Endothelial cell of umbilical vein (primary cell): ENCODE measurements at regions not wholly inside any gene's neighbourhood (a gene's known extent, or its start where the extent isn't known, plus 50 kb on each side); places are given as distances from the start of the nearest gene placed in this dataset.

Experiments used
- BruUV-seq: library from RNA; stranded (reverse); fragments of 400-500 nt; replicated peaks from 2 replicates; lab custom pipeline; 2021; lab: Mats Ljungman, UMichigan
- CTCF ChIA-PET: fragments of 300-600, 350-600 bp; sonication (Branson Sonifier 250); formaldehyde crosslinking; loops from one replicate; lab custom pipeline; 2021; ENCODE audit warnings: antibody characterized with exemption, inconsistent platforms; lab: Charles Lee
- POLR2A ChIA-PET: fragments of 300-600, 350-600 bp; sonication (Branson Sonifier 250); formaldehyde crosslinking; loops from one replicate; lab custom pipeline; 2021; ENCODE audit warnings: antibody characterized with exemption, inconsistent platforms; lab: Charles Lee
- DNase-seq: peaks from one replicate; pipeline ENCODE4 v3.0.0-alpha.2; 2011; ENCODE audit warnings: low read depth, low spot score
- FAIRE-seq: peaks from 2 replicates; lab custom pipeline; 2011; peaks lifted over from hg19 to GRCh38; lab: Jason Lieb, UNC
- H2AFZ ChIP-seq: 2 replicates; pipeline ENCODE4 v1.6.0; 2012; ENCODE audit warnings: low read depth, low read length, control low read depth, inconsistent platforms
- H3K27ac ChIP-seq: 2 replicates; pipeline ENCODE4 v1.5.1; 2011; ENCODE audit warnings: low read depth, mild to moderate bottlenecking, control low read depth, low read length, moderate library complexity; ENCODE audit not compliant: insufficient read depth
- H3K27me3 ChIP-seq, 2 experiments: 2 replicates each; pipeline versions ENCODE4 v1.6.0 to v1.6.1; 2011; ENCODE audit warnings: low read length in 2 of 2, mixed read lengths in 1 of 2; ENCODE audit not compliant: control insufficient read depth in 2 of 2, insufficient read depth in 2 of 2
- H3K36me3 ChIP-seq, 2 experiments: 2 replicates in 1 of 2; 3 replicates in 1 of 2; pipeline ENCODE4 v1.5.1; 2011; ENCODE audit warnings: low read length in 2 of 2, mild to moderate bottlenecking in 1 of 2, moderate library complexity in 1 of 2; ENCODE audit not compliant: control insufficient read depth in 2 of 2, insufficient read depth in 2 of 2; ENCODE audit errors: extremely low read depth in 1 of 2
- H3K4me1 ChIP-seq: 3 replicates; pipeline ENCODE4 v1.5.1; 2011; ENCODE audit warnings: mild to moderate bottlenecking, low read length; ENCODE audit not compliant: control insufficient read depth, insufficient read depth; ENCODE audit errors: extremely low read depth
- H3K4me2 ChIP-seq: 2 replicates; pipeline ENCODE4 v1.6.1; 2011; ENCODE audit warnings: low read length, control low read depth, mixed read lengths; ENCODE audit not compliant: insufficient read depth
- H3K4me3 ChIP-seq, 3 experiments: fragments of 200-600 bp in 1 of 3; sonication (generic), shearing (Covaris generic) in 1 of 3; replicated peaks in 1 of 3; 2 replicates each; pipeline ENCODE4 v1.5.1; 2011 to 2016; ENCODE audit warnings: control low read depth in 3 of 3, low read length in 3 of 3, mild to moderate bottlenecking in 2 of 3, inconsistent platforms in 1 of 3, low read depth in 1 of 3, moderate library complexity in 1 of 3; ENCODE audit not compliant: insufficient read depth in 1 of 3
- H3K79me2 ChIP-seq: 2 replicates; pipeline ENCODE4 v1.6.0; 2012; ENCODE audit warnings: low read length, inconsistent platforms; ENCODE audit not compliant: control insufficient read depth, insufficient read depth
- H3K9ac ChIP-seq: replicated peaks from 2 replicates; pipeline ENCODE3; 2011; ENCODE audit warnings: low read length, control low read depth; ENCODE audit not compliant: insufficient read depth; ENCODE audit errors: extremely low read depth
- H3K9me1 ChIP-seq: replicated peaks from 3 replicates; pipeline ENCODE4 v1.6.0; 2011; ENCODE audit warnings: mild to moderate bottlenecking, low read length; ENCODE audit not compliant: control insufficient read depth, insufficient read depth; ENCODE audit errors: extremely low read depth
- H3K9me3 ChIP-seq: replicated peaks from 2 replicates; pipeline ENCODE4 v1.5.1; 2012; ENCODE audit warnings: low read length, inconsistent platforms; ENCODE audit not compliant: control insufficient read depth, insufficient read depth
- H4K20me1 ChIP-seq: replicated peaks from 2 replicates; pipeline ENCODE3; 2011; ENCODE audit warnings: mild to moderate bottlenecking, low read length; ENCODE audit not compliant: control insufficient read depth, insufficient read depth; ENCODE audit errors: extremely low read depth
- EZH2 ChIP-seq: IDR thresholded peaks from 2 replicates; pipeline ENCODE4 v1.6.1; 2012; ENCODE audit warnings: borderline replicate concordance, low read depth, mild to moderate bottlenecking, moderate library complexity, low read length, inconsistent platforms; ENCODE audit not compliant: severe bottlenecking
- FOS ChIP-seq: IDR thresholded peaks from 2 replicates; pipeline ENCODE4 v1.6.1; 2011; ENCODE audit warnings: mild to moderate bottlenecking, low read length, moderate library complexity, borderline replicate concordance; ENCODE audit not compliant: insufficient read depth
- GATA2 ChIP-seq: IDR thresholded peaks from 2 replicates; pipeline ENCODE4 v1.7.0; 2011; ENCODE audit warnings: low read depth, mild to moderate bottlenecking, moderate library complexity, mixed read lengths, low read length; ENCODE audit not compliant: insufficient read length, insufficient read depth
- JUN ChIP-seq: IDR thresholded peaks from 2 replicates; pipeline ENCODE4 v1.6.1; 2011; ENCODE audit warnings: borderline replicate concordance, low read depth; ENCODE audit not compliant: insufficient read length, insufficient read depth
- MYC ChIP-seq: IDR thresholded peaks from one replicate; pipeline ENCODE4 v1.6.1; 2011; ENCODE audit warnings: mild to moderate bottlenecking, low read depth, low read length
- POLR2A ChIP-seq: IDR thresholded peaks from 2 replicates; pipeline ENCODE4 v1.6.1; 2012; ENCODE audit warnings: low read depth, mild to moderate bottlenecking, control low read depth, low read length
- POLR2AphosphoS5 ChIP-seq: IDR thresholded peaks from 2 replicates; pipeline ENCODE4 v1.6.1; 2012; ENCODE audit warnings: low read depth, mild to moderate bottlenecking, control low read depth, low read length, moderate library complexity; ENCODE audit not compliant: insufficient read depth
- dilution Hi-C: fragments of 300-500 bp; cut with MboI; formaldehyde crosslinking; loops from one replicate; pipeline ENCODE4 v1.15.0; 2019; ENCODE audit warnings: low sequenced_read_pairs; ENCODE audit not compliant: extremely low pct_ligation_motif_present
- intact Hi-C: fragments of 100-400 bp; cut with micrococcal nuclease; formaldehyde crosslinking; loops from one replicate; pipeline ENCODE4 v1.10.0; 2022
- TF ChIP-seq, protein P1 (sequence below), 2 donors: IDR thresholded peaks; 1 replicate in 1 of 2; 2 replicates in 1 of 2; pipeline ENCODE4 v1.5.1; 2011; ENCODE audit warnings: low read length in 2 of 2, mild to moderate bottlenecking in 2 of 2, moderate library complexity in 2 of 2, control low read depth in 1 of 2, inconsistent platforms in 1 of 2, low read depth in 1 of 2; ENCODE audit not compliant: insufficient read depth in 1 of 2; ENCODE audit errors: extremely low read depth in 1 of 2
- TF ChIP-seq, protein P2 (sequence below): IDR thresholded peaks from 2 replicates; pipeline ENCODE4 v1.6.1; 2011; ENCODE audit not compliant: insufficient read depth, insufficient read length

- POLR2A ChIA-PET: no interaction called here
These were observed 258.6 kb downstream of the SOD2 start for GRCh38 chr6:159434410-159434809.

More at GRCh38 chr6:159434410-159434809, 258.6 kb downstream of the SOD2 start:
- no peak overlapping the region for H3K4me3 ChIP-seq
- H3K27me3 ChIP-seq: no peaks in the 10 kb centered on the region
- no peaks in the 10 kb centered on the region for H3K36me3 ChIP-seq
- intact Hi-C loops: no loop called here
- no peaks in the 10 kb centered on the region for H3K79me2 ChIP-seq
- CTCF ChIA-PET: no interaction called here
- TF ChIP-seq MYC (no peak), GATA2 (no peak), EZH2 (no peak), POLR2A (no peak), POLR2AphosphoS5 (no peak), FOS (no peak), JUN (no peak)
- TF ChIP-seq, protein P1, sequence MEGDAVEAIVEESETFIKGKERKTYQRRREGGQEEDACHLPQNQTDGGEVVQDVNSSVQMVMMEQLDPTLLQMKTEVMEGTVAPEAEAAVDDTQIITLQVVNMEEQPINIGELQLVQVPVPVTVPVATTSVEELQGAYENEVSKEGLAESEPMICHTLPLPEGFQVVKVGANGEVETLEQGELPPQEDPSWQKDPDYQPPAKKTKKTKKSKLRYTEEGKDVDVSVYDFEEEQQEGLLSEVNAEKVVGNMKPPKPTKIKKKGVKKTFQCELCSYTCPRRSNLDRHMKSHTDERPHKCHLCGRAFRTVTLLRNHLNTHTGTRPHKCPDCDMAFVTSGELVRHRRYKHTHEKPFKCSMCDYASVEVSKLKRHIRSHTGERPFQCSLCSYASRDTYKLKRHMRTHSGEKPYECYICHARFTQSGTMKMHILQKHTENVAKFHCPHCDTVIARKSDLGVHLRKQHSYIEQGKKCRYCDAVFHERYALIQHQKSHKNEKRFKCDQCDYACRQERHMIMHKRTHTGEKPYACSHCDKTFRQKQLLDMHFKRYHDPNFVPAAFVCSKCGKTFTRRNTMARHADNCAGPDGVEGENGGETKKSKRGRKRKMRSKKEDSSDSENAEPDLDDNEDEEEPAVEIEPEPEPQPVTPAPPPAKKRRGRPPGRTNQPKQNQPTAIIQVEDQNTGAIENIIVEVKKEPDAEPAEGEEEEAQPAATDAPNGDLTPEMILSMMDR (IDR thresholded peaks at IDR 0.05; ENCODE audit: extremely low read depth in 1 of 2, insufficient read depth in 1 of 2, low read depth in 1 of 2, low read length in 2 of 2): no peak
- TF ChIP-seq, protein P2, sequence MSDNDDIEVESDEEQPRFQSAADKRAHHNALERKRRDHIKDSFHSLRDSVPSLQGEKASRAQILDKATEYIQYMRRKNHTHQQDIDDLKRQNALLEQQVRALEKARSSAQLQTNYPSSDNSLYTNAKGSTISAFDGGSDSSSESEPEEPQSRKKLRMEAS: no peak
- no peaks in the 10 kb centered on the region for H3K4me1 ChIP-seq
- H4K20me1 ChIP-seq: no peaks in the 10 kb centered on the region
- dilution Hi-C loops: no loop called here
- no peaks in the 10 kb centered on the region for H3K9me1 ChIP-seq
- H3K9me3 ChIP-seq: peaks cover 9% of the 10 kb centered on the region
- FAIRE-seq (no peak), DNase-seq (no peak)
- BruUV-seq: no TSS peak
- H3K27ac ChIP-seq: no peak overlapping the region
- no peak overlapping the region for H3K9ac ChIP-seq
- no peak overlapping the region for H2AFZ ChIP-seq
- H3K4me2 ChIP-seq: no peak overlapping the region
